ENCODE measurements at regions not wholly inside any gene's neighbourhood (a gene's known extent, or its start where the extent isn't known, plus 50 kb on each side); places are given as distances from the start of the nearest gene placed in this dataset.

GRCh38 chr15:94667109-94667508 is 435.7 kb downstream of the MCTP2 start:
- TF ChIP-seq, protein P1, sequence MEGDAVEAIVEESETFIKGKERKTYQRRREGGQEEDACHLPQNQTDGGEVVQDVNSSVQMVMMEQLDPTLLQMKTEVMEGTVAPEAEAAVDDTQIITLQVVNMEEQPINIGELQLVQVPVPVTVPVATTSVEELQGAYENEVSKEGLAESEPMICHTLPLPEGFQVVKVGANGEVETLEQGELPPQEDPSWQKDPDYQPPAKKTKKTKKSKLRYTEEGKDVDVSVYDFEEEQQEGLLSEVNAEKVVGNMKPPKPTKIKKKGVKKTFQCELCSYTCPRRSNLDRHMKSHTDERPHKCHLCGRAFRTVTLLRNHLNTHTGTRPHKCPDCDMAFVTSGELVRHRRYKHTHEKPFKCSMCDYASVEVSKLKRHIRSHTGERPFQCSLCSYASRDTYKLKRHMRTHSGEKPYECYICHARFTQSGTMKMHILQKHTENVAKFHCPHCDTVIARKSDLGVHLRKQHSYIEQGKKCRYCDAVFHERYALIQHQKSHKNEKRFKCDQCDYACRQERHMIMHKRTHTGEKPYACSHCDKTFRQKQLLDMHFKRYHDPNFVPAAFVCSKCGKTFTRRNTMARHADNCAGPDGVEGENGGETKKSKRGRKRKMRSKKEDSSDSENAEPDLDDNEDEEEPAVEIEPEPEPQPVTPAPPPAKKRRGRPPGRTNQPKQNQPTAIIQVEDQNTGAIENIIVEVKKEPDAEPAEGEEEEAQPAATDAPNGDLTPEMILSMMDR (IDR thresholded peaks at IDR 0.05; ENCODE audit: control insufficient read depth, insufficient read depth, low read depth, low read length, missing control alignments): no peak
- no peak overlapping the region for H3K4me3 ChIP-seq (ENCODE audit: control insufficient read depth, low read depth, low read length)
- DNase-seq (ENCODE audit: low read depth): no peak

DNA sequence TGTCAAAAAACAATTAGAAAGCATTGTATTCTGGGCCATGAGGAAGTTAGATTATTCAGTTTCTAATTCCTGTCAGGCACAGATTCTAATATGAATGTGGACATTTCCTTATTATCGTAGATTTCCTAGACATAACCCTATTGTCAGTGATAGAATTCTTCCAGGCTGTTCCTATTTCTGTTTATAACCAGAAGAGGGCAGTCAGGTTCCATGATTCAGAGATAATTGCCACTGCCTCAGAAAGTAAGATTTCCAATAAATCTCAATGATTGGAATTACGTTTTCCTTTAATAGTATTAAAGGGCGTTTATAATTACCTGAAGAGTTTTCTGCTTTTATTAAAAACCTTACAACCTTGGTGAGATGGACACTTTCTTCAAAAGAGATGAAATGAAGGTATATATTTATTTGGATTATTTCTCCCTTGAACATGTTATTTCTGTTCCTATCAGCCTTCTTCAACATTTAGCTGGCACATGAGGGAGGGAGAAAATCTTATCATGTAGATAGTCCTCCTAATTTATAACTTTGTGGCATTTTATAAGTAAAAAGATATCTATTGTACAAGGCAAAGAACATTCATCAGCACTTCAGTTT is 439.2 kb downstream of the MCTP2 start:
- no peak overlapping the region for H3K4me3 ChIP-seq (ENCODE audit: control insufficient read depth, low read depth, low read length)
- TF ChIP-seq, protein P1 (IDR thresholded peaks at IDR 0.05; ENCODE audit: control insufficient read depth, insufficient read depth, low read depth, low read length, missing control alignments): peak; percentile 54
- peak; percentile 4 for DNase-seq (ENCODE audit: low read depth)

- H3K4me3 ChIP-seq (ENCODE audit: control insufficient read depth, low read depth, low read length): no peak overlapping the region
- no peak for DNase-seq (ENCODE audit: low read depth)
Measured at GRCh38 chr15:94671858-94672532, 440.6 kb downstream of the MCTP2 start.

GRCh38 chr15:94673801-94674200 is 442.4 kb downstream of the MCTP2 start:
- no peak overlapping the region for H3K4me3 ChIP-seq (ENCODE audit: control insufficient read depth, low read depth, low read length)
- TF ChIP-seq, protein P1 (IDR thresholded peaks at IDR 0.05; ENCODE audit: control insufficient read depth, insufficient read depth, low read depth, low read length, missing control alignments): no peak
- DNase-seq (ENCODE audit: low read depth): no peak

More at GRCh38 chr15:94671858-94672532, 440.6 kb downstream of the MCTP2 start:
- TF ChIP-seq, protein P1 (IDR thresholded peaks at IDR 0.05; ENCODE audit: control insufficient read depth, insufficient read depth, low read depth, low read length, missing control alignments): no peak

- TF ChIP-seq, protein P1 (IDR thresholded peaks at IDR 0.05; ENCODE audit: control insufficient read depth, insufficient read depth, low read depth, low read length, missing control alignments): no peak
- DNase-seq (ENCODE audit: low read depth): no peak
- H3K4me3 ChIP-seq (ENCODE audit: control insufficient read depth, low read depth, low read length): no peak overlapping the region
Measured at GRCh38 chr15:94674296-94674695, 442.9 kb downstream of the MCTP2 start.

DNA sequence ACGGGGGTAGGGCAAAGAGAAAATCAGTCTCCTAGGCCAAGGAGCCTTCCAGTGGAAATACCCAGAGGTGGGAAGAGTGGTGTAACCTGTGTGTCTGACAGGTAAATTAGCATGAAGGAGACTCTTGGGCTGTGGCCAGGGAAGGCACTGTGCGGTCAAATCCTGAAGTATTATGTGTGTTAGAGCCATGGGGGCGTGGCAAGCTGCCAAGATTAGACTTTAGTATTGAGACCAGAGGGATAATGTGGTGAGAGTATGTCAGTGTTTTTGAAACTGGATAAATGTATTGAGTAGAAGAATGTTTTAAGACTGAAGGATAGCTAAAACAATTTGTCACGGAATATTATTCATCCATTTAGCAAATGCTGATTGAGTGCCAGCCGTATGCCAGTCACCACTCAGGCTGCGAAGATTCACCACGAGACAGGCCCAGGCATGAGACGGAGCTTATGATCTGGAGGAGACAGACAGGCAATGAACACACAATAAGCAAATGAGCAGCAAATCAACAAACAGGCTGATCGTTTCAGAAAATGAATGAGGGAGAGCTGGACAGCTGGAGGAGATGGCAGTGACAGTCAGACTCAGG is 445.9 kb downstream of the MCTP2 start:
- DNase-seq (ENCODE audit: low read depth): no peak

More for the DNA sequence above, 445.9 kb downstream of the MCTP2 start:
- no peak overlapping the region for H3K4me3 ChIP-seq (ENCODE audit: control insufficient read depth, low read depth, low read length)
- TF ChIP-seq, protein P1 (IDR thresholded peaks at IDR 0.05; ENCODE audit: control insufficient read depth, insufficient read depth, low read depth, low read length, missing control alignments): no peak

All from AG09309 (cell line).